Activated CD4-positive, alpha-beta T cell treated with anti-CD3 and anti-CD28 coated beads for 4 hours (primary cell): ENCODE measurements at regions not wholly inside any gene's neighbourhood (a gene's known extent, or its start where the extent isn't known, plus 50 kb on each side); places are given as distances from the start of the nearest gene placed in this dataset.
"Not testable (repeated sequence)": the region's sequence is repeated elsewhere in the genome, so short reads cannot be mapped to it uniquely, and the experiment has no call there.

Experiments
- DNase-seq, 2 donors: peaks; one replicate each; pipeline ENCODE4 v3.0.0-alpha.2; 2020

GRCh38 chr5:165031371-165031770 is 1526.0 kb downstream of the MAT2B start:
- DNase-seq: no peak

- DNase-seq: no peak
These were observed 1530.1 kb downstream of the MAT2B start for GRCh38 chr5:165035520-165035919.

- DNase-seq: no peak
These were observed 1534.3 kb downstream of the MAT2B start for GRCh38 chr5:165039748-165040147.

GRCh38 chr5:165045941-165046340 is 1540.5 kb downstream of the MAT2B start:
- not testable (repeated sequence) for DNase-seq

- DNase-seq: no peak
These were observed 1550.1 kb downstream of the MAT2B start for GRCh38 chr5:165055476-165055875.

GRCh38 chr5:165057145-165057544 is 1551.7 kb downstream of the MAT2B start:
- DNase-seq: no peak

- no peak for DNase-seq
These were observed 1561.4 kb downstream of the MAT2B start for GRCh38 chr5:165066751-165067385.

- DNase-seq: no peak
These were observed 1571.3 kb downstream of the MAT2B start for GRCh38 chr5:165076686-165077085.

GRCh38 chr5:165079389-165079788 is 1574.0 kb downstream of the MAT2B start:
- DNase-seq: no peak

GRCh38 chr5:165083394-165083793 is 1578.0 kb downstream of the MAT2B start:
- DNase-seq: no peak

- DNase-seq: no peak
These were observed 1581.0 kb downstream of the MAT2B start for GRCh38 chr5:165086465-165086864.

- no peak for DNase-seq
These were observed 1589.4 kb downstream of the MAT2B start for GRCh38 chr5:165094782-165095181.

- no peak for DNase-seq
These were observed 1596.3 kb downstream of the MAT2B start for GRCh38 chr5:165101709-165102108.

- DNase-seq: no peak
These were observed 1599.2 kb downstream of the MAT2B start for GRCh38 chr5:165104611-165105010.

GRCh38 chr5:165108809-165109208 is 1603.4 kb downstream of the MAT2B start:
- DNase-seq: no peak

GRCh38 chr5:165119175-165119574 is 1613.8 kb downstream of the MAT2B start:
- no peak for DNase-seq

- DNase-seq: no peak
These were observed 1621.2 kb downstream of the MAT2B start for GRCh38 chr5:165126598-165126997.

- no peak for DNase-seq
These were observed 1622.5 kb downstream of the MAT2B start for GRCh38 chr5:165127941-165128340.

- DNase-seq: no peak
These were observed 1625.2 kb downstream of the MAT2B start for GRCh38 chr5:165130656-165131055.

GRCh38 chr5:165134155-165134554 is 1628.7 kb downstream of the MAT2B start:
- DNase-seq: no peak

GRCh38 chr5:165135565-165135964 is 1630.1 kb downstream of the MAT2B start:
- DNase-seq: no peak

- DNase-seq: no peak
These were observed 1632.3 kb downstream of the MAT2B start for GRCh38 chr5:165137701-165138100.

GRCh38 chr5:165138236-165138635 is 1632.8 kb downstream of the MAT2B start:
- no peak for DNase-seq

GRCh38 chr5:165139262-165139661 is 1633.8 kb downstream of the MAT2B start:
- DNase-seq: no peak

- no peak for DNase-seq
These were observed 1634.3 kb downstream of the MAT2B start for GRCh38 chr5:165139721-165140120.
